ENCODE measurements at regions not wholly inside any gene's neighbourhood (a gene's known extent, or its start where the extent isn't known, plus 50 kb on each side); places are given as distances from the start of the nearest gene placed in this dataset.

DNA sequence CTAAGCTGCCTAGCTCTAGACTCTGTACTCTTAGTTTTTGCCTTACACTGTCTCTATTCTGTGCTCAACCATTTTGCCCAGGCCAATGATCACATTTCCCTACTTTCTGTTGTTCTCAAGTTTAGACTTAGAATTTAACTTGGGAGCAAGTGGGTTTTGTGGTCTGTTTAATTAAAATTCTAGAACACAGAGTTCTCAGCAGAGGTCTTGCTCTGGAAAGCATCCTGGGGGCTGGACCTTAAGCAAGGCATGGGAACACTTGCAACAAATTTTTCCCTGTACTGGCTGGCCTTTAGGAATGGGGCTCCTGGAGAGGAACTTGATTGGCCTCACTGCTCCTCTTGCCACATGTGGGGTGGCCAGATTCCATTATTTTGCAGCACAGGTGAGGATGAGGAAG lies 236.3 kb upstream of the LRTM1 start:
- no peak for TF ChIP-seq POLR2AphosphoS5 (IDR thresholded peaks at IDR 0.05; ENCODE audit: low read depth, low read length)
- no peak for TF ChIP-seq POLR2A (IDR thresholded peaks at IDR 0.05; ENCODE audit: low read depth, low read length)
